Activated naive CD4-positive, alpha-beta T cell treated with Interleukin-2 at 50 U/mL for 16 hours (primary cell): ENCODE measurements at regions not wholly inside any gene's neighbourhood (a gene's known extent, or its start where the extent isn't known, plus 50 kb on each side); places are given as distances from the start of the nearest gene placed in this dataset.

Experiments
- DNase-seq: peaks from one replicate; pipeline ENCODE4 v3.0.0-alpha.2; 2020

- DNase-seq: no peak
Observed at GRCh38 chr11:122268601-122269130, 152.7 kb upstream of the BLID start.

DNA sequence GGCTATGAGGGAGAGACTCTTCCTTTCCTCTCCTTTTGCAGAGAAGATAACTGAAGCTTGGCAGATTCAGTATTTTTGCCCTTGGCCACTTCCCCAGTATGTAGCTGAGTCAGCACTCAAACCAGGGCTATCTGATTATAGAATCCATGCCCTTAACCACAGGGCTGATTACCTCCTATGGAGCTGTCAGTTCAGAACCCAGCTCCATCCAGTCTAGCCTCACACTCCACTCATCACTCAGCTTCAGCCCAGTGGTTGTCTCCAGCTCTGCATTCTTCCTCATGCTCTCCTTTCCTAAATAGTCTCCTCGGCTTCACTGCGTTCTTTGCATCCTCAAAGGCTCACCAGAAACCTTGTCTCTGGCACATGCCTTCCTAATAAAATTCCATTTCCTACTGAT, 151.6 kb upstream of the BLID start:
- no peak for DNase-seq

DNA sequence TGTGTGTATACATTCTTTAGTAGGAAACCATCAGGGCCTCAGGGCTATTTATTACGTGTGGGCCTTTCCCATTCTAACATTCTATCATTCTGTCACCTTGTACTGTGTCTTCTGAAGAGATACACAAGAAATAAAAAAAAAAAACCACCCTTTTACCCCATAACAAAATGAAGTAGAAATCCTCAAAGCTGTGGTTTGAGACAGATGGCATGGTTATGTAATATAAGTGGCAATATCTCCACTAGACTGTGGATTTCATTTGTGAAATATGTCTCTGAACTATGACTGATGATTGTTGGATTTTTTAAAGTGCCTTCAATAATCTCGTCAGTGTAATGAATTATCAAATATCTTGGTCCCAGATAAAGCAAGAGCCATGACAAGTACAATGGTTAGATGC, 150.0 kb upstream of the BLID start:
- no peak for DNase-seq

- DNase-seq: no peak
Observed at GRCh38 chr11:122264121-122264520, 148.1 kb upstream of the BLID start.

DNA sequence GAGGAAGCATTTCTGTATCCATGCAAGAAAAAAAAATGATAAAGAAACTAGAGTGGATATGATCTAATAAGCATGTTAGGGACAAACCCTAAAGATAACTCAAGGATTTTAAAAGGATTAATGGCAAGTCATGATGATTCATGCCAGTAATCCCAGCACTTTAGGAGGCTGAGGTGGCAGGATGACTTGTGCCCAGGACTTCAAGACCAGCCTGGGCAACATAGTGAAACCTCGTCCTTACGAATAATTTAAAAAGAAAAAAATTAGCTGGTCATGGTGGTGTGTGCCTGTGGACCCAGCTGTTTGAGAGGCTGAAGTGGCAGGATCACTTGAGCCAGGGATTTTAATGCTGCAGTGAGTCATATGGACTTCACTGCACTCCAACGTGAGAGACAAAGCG, 145.5 kb upstream of the BLID start:
- DNase-seq: no peak

DNA sequence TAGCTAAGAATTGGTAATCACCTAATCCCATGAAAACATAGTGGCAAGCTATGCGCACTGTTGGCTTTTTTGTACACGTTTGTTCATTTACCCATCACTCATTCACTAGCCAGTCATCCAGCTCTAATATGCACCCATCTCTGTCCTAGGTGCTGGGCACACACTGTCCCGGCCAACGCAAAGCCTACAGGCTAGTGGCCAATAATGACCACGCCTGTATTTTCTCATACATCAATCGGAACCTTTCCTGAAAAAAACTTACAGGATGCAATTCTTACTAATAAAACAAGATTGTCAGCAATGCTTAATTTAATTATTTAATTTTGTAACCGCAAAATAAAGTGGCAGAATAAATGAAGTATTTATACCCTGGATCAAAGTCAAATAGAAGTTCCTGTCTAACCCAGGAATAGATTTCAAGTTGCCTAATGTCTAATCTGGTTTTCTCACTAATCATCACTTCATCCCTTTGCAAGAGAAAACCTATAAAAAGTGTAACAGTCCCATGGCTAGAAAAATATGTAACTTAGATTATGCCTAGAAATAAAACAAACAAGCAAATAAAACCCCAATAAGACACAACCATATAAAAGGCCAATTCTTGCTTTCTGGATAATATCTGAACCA, 143.3 kb upstream of the BLID start:
- no peak for DNase-seq

GRCh38 chr11:122258446-122259194, 142.6 kb upstream of the BLID start:
- DNase-seq: no peak

DNA sequence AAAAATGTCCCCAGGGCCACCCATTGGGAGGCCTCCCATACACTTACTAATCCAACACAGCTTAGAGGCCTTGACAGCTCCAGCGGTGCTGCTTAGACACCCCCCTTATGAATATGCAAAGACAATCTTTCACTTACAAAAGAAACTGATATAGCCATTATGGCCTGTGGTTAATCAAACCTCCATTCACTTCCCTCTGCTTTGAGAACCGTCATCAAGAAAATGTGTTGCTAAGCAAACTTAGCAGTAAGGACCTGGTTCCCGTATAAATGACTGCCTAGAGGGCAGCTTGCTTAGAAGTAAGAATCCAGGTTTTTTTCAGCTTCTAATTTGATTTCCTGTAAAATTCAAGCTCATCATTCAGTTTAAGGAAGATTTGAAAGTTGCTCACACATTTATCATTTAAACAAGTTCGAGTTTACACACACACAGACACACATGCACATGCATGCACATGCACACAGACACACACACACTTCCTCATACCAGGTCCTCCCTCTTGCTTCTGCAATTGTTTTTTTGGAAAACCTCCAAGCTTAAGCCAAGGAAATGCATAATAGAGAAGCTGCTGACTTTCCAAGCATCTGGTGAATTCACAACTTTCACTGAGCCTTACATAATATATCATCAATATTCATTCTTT, 137.7 kb upstream of the BLID start:
- no peak for DNase-seq

DNA sequence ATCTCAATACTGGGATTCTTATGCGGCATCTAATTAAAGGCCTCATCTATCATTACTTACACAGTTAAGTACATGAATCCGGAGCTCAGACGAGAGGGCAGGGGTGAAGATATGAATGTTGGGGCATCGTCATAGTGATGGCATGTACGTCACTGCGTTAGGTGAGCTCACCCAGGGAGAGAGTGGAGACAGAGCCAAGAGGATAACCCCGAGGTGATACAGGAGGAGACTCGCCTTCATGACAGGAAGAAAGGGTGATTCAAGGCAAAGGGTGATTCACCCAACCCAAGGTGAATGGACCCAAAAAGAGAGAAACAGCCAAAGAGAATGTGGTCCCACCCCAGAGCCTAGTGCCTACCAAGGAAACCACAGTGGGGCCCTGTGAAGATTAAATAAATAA, 132.9 kb upstream of the BLID start:
- DNase-seq: no peak

- no peak for DNase-seq
Observed at GRCh38 chr11:122248131-122248530, 132.1 kb upstream of the BLID start.

GRCh38 chr11:122246874-122247273, 130.9 kb upstream of the BLID start:
- DNase-seq: no peak

DNA sequence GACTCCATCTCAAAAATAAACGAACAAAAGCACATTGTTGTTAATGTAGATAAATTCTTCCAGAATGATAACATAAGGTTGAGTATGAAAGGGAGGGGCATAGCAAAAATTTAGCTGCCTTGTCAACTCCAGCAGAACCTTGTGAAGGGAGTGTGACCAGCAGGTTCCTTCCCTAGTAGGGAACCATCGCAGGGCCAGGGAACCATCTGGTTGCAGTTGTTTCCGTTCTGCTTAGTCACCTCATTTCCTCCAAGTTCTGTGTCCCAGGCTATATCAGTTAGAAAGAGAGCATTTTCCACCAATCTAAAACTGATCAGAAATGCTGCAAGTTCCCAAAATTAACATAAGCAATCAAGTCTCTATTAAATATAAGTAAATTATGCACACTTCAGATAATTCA, 126.7 kb upstream of the BLID start:
- DNase-seq: no peak

DNA sequence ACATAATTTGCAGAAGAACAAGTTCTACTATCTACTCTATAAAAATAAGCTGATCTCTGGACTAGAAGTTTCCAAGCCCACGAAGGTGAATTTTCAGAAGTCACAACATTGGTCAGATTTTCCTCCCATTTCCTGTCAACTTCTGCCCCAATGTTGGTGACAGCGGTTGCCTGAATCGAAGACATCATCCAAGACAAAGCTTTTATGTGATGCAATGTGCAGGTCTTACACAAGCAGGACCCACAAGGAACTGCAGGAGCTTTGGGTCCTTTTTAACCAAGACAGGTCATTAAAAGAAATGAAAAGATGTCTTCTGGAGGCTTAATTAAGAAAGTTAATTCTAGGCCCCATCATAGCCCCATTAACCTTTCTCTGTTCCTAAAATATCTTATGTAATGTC, 125.6 kb upstream of the BLID start:
- DNase-seq: no peak

GRCh38 chr11:122240638-122241037, 124.6 kb upstream of the BLID start:
- no peak for DNase-seq

DNA sequence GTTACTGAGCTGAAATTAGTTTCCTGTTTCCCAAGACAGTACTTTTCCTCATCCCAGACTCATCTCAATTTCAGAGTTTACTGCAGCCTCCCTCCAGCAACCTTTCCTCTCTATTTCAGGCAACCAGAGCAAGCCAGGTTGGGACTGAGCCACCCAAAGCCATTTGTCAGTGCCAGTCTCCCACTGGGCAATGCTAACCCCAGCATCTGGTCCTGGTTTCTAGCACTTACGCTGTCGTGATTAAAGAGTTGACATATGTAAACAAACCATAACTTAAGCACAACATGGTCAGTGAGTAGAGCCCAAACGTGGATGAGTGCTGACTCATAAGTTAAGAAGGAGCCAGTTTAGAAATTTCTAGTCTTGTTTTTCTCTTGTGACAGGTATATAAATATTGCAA, 119.6 kb upstream of the BLID start:
- no peak for DNase-seq

GRCh38 chr11:122234780-122235179, 118.8 kb upstream of the BLID start:
- no peak for DNase-seq

GRCh38 chr11:122234257-122234656, 118.2 kb upstream of the BLID start:
- no peak for DNase-seq

DNA sequence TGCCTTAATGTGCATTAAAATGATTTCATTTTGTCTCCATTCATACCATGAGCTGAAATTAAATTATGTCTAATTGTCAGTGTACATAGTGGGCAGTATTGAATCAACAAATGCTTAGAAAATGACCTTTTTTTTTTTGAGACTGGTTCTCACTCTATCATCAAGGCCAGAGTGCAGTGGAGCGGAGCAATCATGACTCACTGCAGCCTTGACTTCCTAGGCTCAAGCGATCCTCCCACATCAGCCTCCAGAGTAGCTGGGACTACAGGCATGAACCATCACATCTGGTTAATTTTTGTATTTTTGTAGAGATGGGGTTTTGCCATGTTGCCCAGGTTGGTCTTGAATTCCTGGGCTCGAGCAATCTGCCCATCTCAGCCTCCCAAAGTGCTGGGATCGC, 117.0 kb upstream of the BLID start:
- no peak for DNase-seq

DNA sequence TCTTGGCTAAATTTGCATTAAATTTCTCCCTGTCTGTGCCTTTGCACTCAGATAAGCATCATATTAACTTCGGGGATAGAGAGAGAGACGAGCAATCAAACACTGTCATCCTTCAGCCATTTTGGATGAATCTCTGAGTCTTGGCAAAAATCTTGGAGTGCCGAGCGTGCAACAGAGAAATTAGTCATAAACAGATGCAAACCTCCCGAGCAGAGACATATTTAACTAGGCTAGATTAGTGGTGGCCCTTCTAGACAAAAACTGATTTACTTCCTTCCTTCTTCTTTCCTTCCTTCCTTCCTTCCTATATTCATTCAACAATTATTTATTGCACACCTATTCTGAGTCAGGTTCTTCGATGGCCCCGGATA, 114.4 kb upstream of the BLID start:
- DNase-seq: no peak

- no peak for DNase-seq
Observed at GRCh38 chr11:122229481-122230384, 113.7 kb upstream of the BLID start.

DNA sequence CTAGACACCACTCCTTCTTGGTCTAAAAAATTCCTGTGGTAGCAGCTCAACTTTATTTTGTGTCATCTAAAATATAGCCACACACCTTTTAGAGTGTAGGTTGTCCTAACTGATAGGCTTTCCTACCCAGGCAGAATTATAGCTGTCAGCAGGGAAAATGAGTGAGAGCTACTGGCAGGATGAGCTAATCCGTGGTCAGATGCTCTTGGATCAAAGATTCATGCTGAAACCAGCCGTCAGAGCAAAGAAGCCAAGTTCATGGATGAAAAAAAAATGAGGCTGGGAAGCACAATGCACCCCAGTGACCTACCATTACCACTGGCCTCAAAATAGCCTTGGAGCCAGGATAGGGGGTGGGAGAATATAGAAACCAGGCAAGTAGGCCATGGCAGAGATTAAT, 113.1 kb upstream of the BLID start:
- DNase-seq: no peak

- DNase-seq: no peak
Observed at GRCh38 chr11:122226810-122227379, 110.9 kb upstream of the BLID start.

GRCh38 chr11:122224867-122225266, 108.9 kb upstream of the BLID start:
- DNase-seq: no peak
